ENCODE measurements at regions not wholly inside any gene's neighbourhood (a gene's known extent, or its start where the extent isn't known, plus 50 kb on each side); places are given as distances from the start of the nearest gene placed in this dataset.
A peak's percentile ranks its signal among the peaks of the same experiment; 100 is the strongest.

GRCh38 chr16:85415196-85416090 is 197.7 kb upstream of the GSE1 start:
- Histone ChIP-seq H3K36me3 (ENCODE audit: control insufficient read depth, insufficient read depth, low read length) (no peaks in the 10 kb centered on the region), H3K4me1 (ENCODE audit: control insufficient read depth, insufficient read depth, low read length) (no peaks in the 10 kb centered on the region), H3K27ac (ENCODE audit: low read depth, low read length) (no peak overlapping the region), H3K4me3 (ENCODE audit: low read length) (no peak overlapping the region), H3K27me3 (ENCODE audit: control insufficient read depth, insufficient read depth, low read length, poor library complexity, severe bottlenecking) (no peaks in the 10 kb centered on the region), H3K9ac (ENCODE audit: extremely low read depth, low read length, poor library complexity, severe bottlenecking) (no peak overlapping the region), H3K9me3 (ENCODE audit: control insufficient read depth, low read length) (no peaks in the 10 kb centered on the region)
- no peak for DNase-seq
- TF ChIP-seq CTCF (conservative IDR thresholded peaks at IDR 0.05): no peak
- Mint-ChIP-seq H3K9me3 (peaks cover 10% of the 10 kb centered on the region), H3K27ac (no peak overlapping the region), H3K4me1 (no peaks in the 10 kb centered on the region), H3K27me3 (ENCODE audit: insufficient read depth) (no peaks in the 10 kb centered on the region), H3K36me3 (ENCODE audit: low read depth) (no peaks in the 10 kb centered on the region), H3K4me3 (no peak overlapping the region)
- WGBS, 2 experiments (ENCODE audit: insufficient coverage in 1 of 2, insufficient read length in 1 of 2): 91 to 95% methylated on average over 17 to 25 of the region's 25 CpGs

GRCh38 chr16:85416228-85417109 is 196.7 kb upstream of the GSE1 start:
- Histone ChIP-seq H3K36me3 (ENCODE audit: control insufficient read depth, insufficient read depth, low read length) (no peaks in the 10 kb centered on the region), H3K27ac (ENCODE audit: low read depth, low read length) (no peak overlapping the region), H3K27me3 (ENCODE audit: control insufficient read depth, insufficient read depth, low read length, poor library complexity, severe bottlenecking) (no peaks in the 10 kb centered on the region), H3K9me3 (ENCODE audit: control insufficient read depth, low read length) (no peaks in the 10 kb centered on the region), H3K4me1 (ENCODE audit: control insufficient read depth, insufficient read depth, low read length) (no peaks in the 10 kb centered on the region), H3K9ac (ENCODE audit: extremely low read depth, low read length, poor library complexity, severe bottlenecking) (no peak overlapping the region), H3K4me3 (ENCODE audit: low read length) (no peak overlapping the region)
- peaks cover 10% of the 10 kb centered on the region for H3K9me3 Mint-ChIP-seq
- DNase-seq: peak; percentile 95
- WGBS, 2 experiments (ENCODE audit: insufficient coverage in 1 of 2, insufficient read length in 1 of 2): 79 to 81% methylated on average over 14 to 24 of the region's 24 CpGs
- no peak overlapping the region for H3K4me3 Mint-ChIP-seq
- no peaks in the 10 kb centered on the region for H3K36me3 Mint-ChIP-seq (ENCODE audit: low read depth)
- no peaks in the 10 kb centered on the region for H3K4me1 Mint-ChIP-seq
- peak overlapping the region; percentile 26 for H3K27ac Mint-ChIP-seq
- TF ChIP-seq CTCF (conservative IDR thresholded peaks at IDR 0.05): peak; percentile 90
- no peaks in the 10 kb centered on the region for H3K27me3 Mint-ChIP-seq (ENCODE audit: insufficient read depth)

- H3K36me3 ChIP-seq (ENCODE audit: control insufficient read depth, insufficient read depth, low read length): no peaks in the 10 kb centered on the region
- Mint-ChIP-seq H3K36me3 (ENCODE audit: low read depth) (no peaks in the 10 kb centered on the region), H3K4me1 (peaks cover 3% of the 10 kb centered on the region), H3K27me3 (ENCODE audit: insufficient read depth) (no peaks in the 10 kb centered on the region), H3K27ac (no peak overlapping the region), H3K4me3 (no peak overlapping the region), H3K9me3 (peaks cover 10% of the 10 kb centered on the region)
- H3K9me3 ChIP-seq (ENCODE audit: control insufficient read depth, low read length): no peaks in the 10 kb centered on the region
- H3K4me1 ChIP-seq (ENCODE audit: control insufficient read depth, insufficient read depth, low read length): no peaks in the 10 kb centered on the region
- 92% methylated on average over 10 to 14 of the region's 14 CpGs for WGBS, 2 experiments (ENCODE audit: insufficient coverage in 1 of 2, insufficient read length in 1 of 2)
- DNase-seq: no peak
- no peak overlapping the region for H3K27ac ChIP-seq (ENCODE audit: low read depth, low read length)
- TF ChIP-seq CTCF (conservative IDR thresholded peaks at IDR 0.05): no peak
- no peak overlapping the region for H3K4me3 ChIP-seq (ENCODE audit: low read length)
- H3K27me3 ChIP-seq (ENCODE audit: control insufficient read depth, insufficient read depth, low read length, poor library complexity, severe bottlenecking): no peaks in the 10 kb centered on the region
- H3K9ac ChIP-seq (ENCODE audit: extremely low read depth, low read length, poor library complexity, severe bottlenecking): no peak overlapping the region
Observed at GRCh38 chr16:85417156-85417860, 195.8 kb upstream of the GSE1 start.

All from endodermal cell (in vitro differentiated cells).